ENCODE measurements at regions not wholly inside any gene's neighbourhood (a gene's known extent, or its start where the extent isn't known, plus 50 kb on each side); places are given as distances from the start of the nearest gene placed in this dataset.

DNA sequence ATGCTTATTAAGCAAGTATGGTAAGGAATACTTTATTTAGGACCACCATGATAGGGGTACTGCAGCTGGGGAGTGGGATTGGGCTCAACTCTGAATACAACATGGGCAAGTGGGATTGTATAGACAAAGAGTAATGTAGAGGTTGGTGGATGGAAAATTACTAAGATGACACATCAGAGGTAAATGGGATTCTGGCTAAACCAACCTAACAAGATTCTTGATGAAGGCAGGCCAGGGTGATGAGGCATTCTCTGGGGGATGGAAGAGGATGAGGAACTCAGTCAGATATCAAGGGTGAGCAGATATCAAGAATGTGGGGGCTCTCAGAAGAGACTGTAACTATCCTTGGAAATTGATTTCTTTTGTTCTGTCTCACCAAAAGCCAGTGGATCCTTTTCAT is 107.2 kb downstream of the NMUR2 start:
- H3K27ac ChIP-seq: no peak overlapping the region
- no peak for TF ChIP-seq POLR2A (IDR thresholded peaks at IDR 0.05)
- TF ChIP-seq, protein P1, sequence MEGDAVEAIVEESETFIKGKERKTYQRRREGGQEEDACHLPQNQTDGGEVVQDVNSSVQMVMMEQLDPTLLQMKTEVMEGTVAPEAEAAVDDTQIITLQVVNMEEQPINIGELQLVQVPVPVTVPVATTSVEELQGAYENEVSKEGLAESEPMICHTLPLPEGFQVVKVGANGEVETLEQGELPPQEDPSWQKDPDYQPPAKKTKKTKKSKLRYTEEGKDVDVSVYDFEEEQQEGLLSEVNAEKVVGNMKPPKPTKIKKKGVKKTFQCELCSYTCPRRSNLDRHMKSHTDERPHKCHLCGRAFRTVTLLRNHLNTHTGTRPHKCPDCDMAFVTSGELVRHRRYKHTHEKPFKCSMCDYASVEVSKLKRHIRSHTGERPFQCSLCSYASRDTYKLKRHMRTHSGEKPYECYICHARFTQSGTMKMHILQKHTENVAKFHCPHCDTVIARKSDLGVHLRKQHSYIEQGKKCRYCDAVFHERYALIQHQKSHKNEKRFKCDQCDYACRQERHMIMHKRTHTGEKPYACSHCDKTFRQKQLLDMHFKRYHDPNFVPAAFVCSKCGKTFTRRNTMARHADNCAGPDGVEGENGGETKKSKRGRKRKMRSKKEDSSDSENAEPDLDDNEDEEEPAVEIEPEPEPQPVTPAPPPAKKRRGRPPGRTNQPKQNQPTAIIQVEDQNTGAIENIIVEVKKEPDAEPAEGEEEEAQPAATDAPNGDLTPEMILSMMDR (IDR thresholded peaks at IDR 0.05): no peak
- no peaks in the 10 kb centered on the region for H3K4me1 ChIP-seq (replicated peaks in 1 of 2)
- no peaks in the 10 kb centered on the region for H3K27me3 ChIP-seq
- no peaks in the 10 kb centered on the region for H3K9me3 ChIP-seq (replicated peaks in 1 of 3)
- no peaks in the 10 kb centered on the region for H3K36me3 ChIP-seq (replicated peaks in 1 of 2)
- no peak for DNase-seq
- intact Hi-C loops (cut with DNase I): no loop called here
- H3K4me3 ChIP-seq: no peak overlapping the region

DNA sequence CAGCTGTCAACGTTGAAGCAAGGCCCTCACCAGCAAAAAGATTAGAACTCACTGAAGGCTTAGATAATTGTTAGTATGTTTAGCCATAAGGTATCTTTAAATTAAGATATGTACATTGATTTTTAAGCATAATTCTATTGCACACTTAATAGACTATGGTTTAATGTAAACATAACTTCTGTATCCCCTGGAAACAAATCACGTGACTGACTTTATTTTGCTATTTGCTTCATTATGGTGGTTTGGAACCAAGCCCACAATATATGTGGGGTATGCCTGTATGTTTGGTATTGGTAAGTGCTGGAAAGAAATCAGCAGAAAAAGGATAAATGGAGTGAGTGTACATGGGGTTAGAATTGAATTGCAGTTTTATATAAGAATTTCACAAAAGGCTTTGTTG is 111.9 kb downstream of the NMUR2 start:
- Histone ChIP-seq H3K4me1 (replicated peaks in 1 of 2) (no peaks in the 10 kb centered on the region), H3K4me3 (no peak overlapping the region), H3K36me3 (replicated peaks in 1 of 2) (no peaks in the 10 kb centered on the region), H3K27me3 (no peaks in the 10 kb centered on the region), H3K27ac (no peak overlapping the region), H3K9me3 (replicated peaks in 1 of 3) (no peaks in the 10 kb centered on the region)
- 76 to 87% (median 78%) methylated on average over 2 of the region's 2 CpGs for WGBS, 4 donors
- no peak for TF ChIP-seq POLR2A (IDR thresholded peaks at IDR 0.05)
- TF ChIP-seq, protein P1 (IDR thresholded peaks at IDR 0.05): no peak
- intact Hi-C loops (cut with DNase I): no loop called here
- DNase-seq: no peak

DNA sequence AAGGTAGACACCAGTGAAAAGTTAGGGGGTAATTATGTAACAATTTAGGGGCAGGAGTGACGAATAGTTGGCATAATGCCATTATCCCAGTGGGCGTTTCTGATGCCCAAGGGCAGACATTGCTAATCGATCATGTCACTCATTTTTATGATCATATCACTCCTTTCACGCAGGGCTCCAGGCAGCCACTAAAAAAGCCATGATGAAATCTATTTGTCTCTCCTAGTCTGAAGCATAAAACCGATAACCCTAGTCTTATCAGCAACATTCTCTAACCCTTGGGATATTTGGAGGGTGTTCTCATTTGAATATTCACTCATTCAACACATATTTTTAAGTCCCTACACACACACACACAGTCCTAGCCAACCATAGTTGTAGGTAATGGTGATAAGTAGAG is 114.9 kb downstream of the NMUR2 start:
- Histone ChIP-seq H3K27me3 (no peaks in the 10 kb centered on the region), H3K4me3 (no peak overlapping the region), H3K9me3 (replicated peaks in 1 of 3) (no peaks in the 10 kb centered on the region), H3K4me1 (replicated peaks in 1 of 2) (no peaks in the 10 kb centered on the region), H3K27ac (no peak overlapping the region), H3K36me3 (replicated peaks in 1 of 2) (no peaks in the 10 kb centered on the region)
- intact Hi-C loops (cut with DNase I): no loop called here
- TF ChIP-seq, protein P1 (IDR thresholded peaks at IDR 0.05): no peak
- DNase-seq: no peak
- 47 to 61% (median 55%) methylated on average over 5 of the region's 5 CpGs for WGBS, 4 donors

DNA sequence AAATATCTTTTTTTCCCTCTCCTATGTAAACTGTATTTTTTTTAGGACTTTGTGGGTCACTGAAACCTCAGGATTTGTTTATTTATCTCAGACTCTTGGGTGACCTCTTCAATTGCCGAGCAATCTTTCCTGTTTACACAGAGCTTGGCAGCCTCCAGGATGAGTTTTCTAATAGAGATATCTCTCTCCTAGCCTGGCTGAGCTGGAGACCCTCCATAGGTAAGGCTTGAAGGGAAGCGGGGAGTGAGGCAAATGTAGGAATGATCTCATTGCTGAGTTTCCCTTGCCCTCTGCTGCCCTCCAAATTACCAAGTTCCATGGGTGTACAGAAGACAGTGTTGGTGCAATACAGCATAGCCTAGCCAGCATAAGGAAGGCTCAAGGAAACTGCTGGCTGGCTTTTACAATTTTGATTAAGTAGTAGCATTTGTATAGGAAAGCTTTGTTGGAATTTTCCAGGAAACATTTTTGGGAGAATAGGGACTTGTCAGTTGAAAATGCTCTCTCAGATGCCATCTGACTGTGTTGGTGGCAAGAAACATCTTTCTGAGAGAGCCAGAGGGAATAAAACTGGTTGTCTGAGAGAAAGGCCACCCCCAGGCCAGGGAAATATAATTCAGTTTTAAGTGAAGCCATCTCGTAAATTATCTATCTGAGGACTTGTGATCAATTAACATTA is 116.0 kb downstream of the NMUR2 start:
- H3K27me3 ChIP-seq: no peaks in the 10 kb centered on the region

More for the DNA sequence above, 116.0 kb downstream of the NMUR2 start:
- Histone ChIP-seq H3K9me3 (replicated peaks in 1 of 3) (no peaks in the 10 kb centered on the region), H3K27ac (peak overlapping the region in 1 of 5 donors; percentile 73), H3K4me1 (replicated peaks in 1 of 2) (no peaks in the 10 kb centered on the region), H3K4me3 (no peak overlapping the region), H3K36me3 (replicated peaks in 1 of 2) (no peaks in the 10 kb centered on the region)
- no peak for DNase-seq
- TF ChIP-seq POLR2A (IDR thresholded peaks at IDR 0.05): no peak
- TF ChIP-seq, protein P1 (IDR thresholded peaks at IDR 0.05): no peak
- 42 to 52% (median 47%) methylated on average over 3 of the region's 3 CpGs for WGBS, 4 donors
- intact Hi-C loops (cut with DNase I): no loop called here

Measured in adrenal gland (tissue), 9 donors.